Transverse colon (tissue), 4 donors: ENCODE measurements at regions not wholly inside any gene's neighbourhood (a gene's known extent, or its start where the extent isn't known, plus 50 kb on each side); places are given as distances from the start of the nearest gene placed in this dataset.

Source experiments
- DNase-seq: peaks from one replicate; pipeline ENCODE4 v3.0.0-alpha.2; 2019
- H3K27ac ChIP-seq, 4 donors: fragments of 200-600 bp; sonication (generic); 2 replicates each; pipeline ENCODE4 v1.5.1; 2016 to 2018; ENCODE audit warnings: inconsistent platforms in 4 of 4
- H3K27me3 ChIP-seq: fragments of 200-600 bp; sonication (generic); 2 replicates; pipeline ENCODE4 v1.5.1; 2017; ENCODE audit warnings: inconsistent platforms
- H3K36me3 ChIP-seq, 4 donors: fragments of 200-600 bp; sonication (generic); 2 replicates each; pipeline ENCODE4 v1.5.1; 2017 to 2019; ENCODE audit warnings: inconsistent platforms in 4 of 4
- H3K4me1 ChIP-seq, 4 donors: fragments of 200-600 bp; sonication (generic); 2 replicates each; pipeline ENCODE4 v1.5.1; 2017 to 2020; ENCODE audit warnings: inconsistent platforms in 4 of 4
- H3K4me3 ChIP-seq, 4 donors: fragments of 200-600 bp; sonication (generic); 1 replicate in 1 of 4; 2 replicates in 3 of 4; pipeline versions ENCODE4 v1.5.1 to v1.6.1; 2017 to 2019; ENCODE audit warnings: inconsistent platforms in 4 of 4
- H3K9me3 ChIP-seq, 2 donors: fragments of 200-600 bp; sonication (generic); 2 replicates each; pipeline ENCODE4 v1.5.1; 2017 to 2019; ENCODE audit warnings: inconsistent platforms in 2 of 2
- CTCF ChIP-seq, 5 experiments: fragments of 200-600 bp in 3 of 5; fragments of 450-650 bp in 2 of 5; sonication (generic) in 3 of 5; IDR thresholded peaks; 1 replicate in 2 of 5; 2 replicates in 3 of 5; pipeline ENCODE4 v1.5.1; 2016 to 2017; ENCODE audit warnings: antibody characterized with exemption in 5 of 5, inconsistent platforms in 3 of 5, mild to moderate bottlenecking in 2 of 5, moderate library complexity in 1 of 5
- EP300 ChIP-seq: sonication (generic); formaldehyde crosslinking; IDR thresholded peaks from one replicate; pipeline ENCODE4 v1.6.1; 2017; ENCODE audit warnings: antibody characterized with exemption, low read depth
- POLR2A ChIP-seq: fragments of 450-650 bp; IDR thresholded peaks from one replicate; pipeline ENCODE4 v1.6.1; 2016; ENCODE audit warnings: antibody characterized with exemption, mild to moderate bottlenecking, moderate library complexity
- POLR2AphosphoS5 ChIP-seq, 3 donors: sonication (generic); formaldehyde crosslinking; IDR thresholded peaks; one replicate each; pipeline ENCODE4 v1.6.1; 2016; ENCODE audit warnings: antibody characterized with exemption in 3 of 3
- WGBS, 2 donors: methylation state at CpG; one replicate each; pipeline ENCODE4 v1.1.5; 2018; ENCODE audit warnings: low coverage in 1 of 2; 5-methylcytosine and 5-hydroxymethylcytosine counted together
- in situ Hi-C, 4 donors: fragments of 200-750 bp; cut with MboI; loops; one replicate each; pipeline versions ENCODE4 v1.15.0 to v1.15.1; 2017; ENCODE audit warnings: low sequenced_read_pairs in 3 of 4, low pct_ligation_motif_present in 1 of 4, low pct_unique_long_range_greater_than_20kb in 1 of 4
- intact Hi-C: fragments of 100-400 bp; cut with DNase I; formaldehyde crosslinking; loops from one replicate; pipeline ENCODE4 v1.15.1; 2023; ENCODE audit warnings: low total_unique reads

GRCh38 chr20:60481743-60482133 lies 523.5 kb downstream of the CDH26 start:
- in situ Hi-C loops (no loop called here), intact Hi-C loops (no loop called here)
- TF ChIP-seq POLR2AphosphoS5 (IDR thresholded peaks at IDR 0.05): no peak
- Histone ChIP-seq H3K9me3 (no peaks in the 10 kb centered on the region), H3K36me3 (no peaks in the 10 kb centered on the region), H3K27me3 (no peaks in the 10 kb centered on the region), H3K4me1 (no peaks in the 10 kb centered on the region), H3K4me3 (no peak overlapping the region), H3K27ac (no peak overlapping the region)
- no peak for DNase-seq
- 20 to 53% methylated on average over 2 to 7 of the region's 7 CpGs for WGBS, 2 donors

DNA sequence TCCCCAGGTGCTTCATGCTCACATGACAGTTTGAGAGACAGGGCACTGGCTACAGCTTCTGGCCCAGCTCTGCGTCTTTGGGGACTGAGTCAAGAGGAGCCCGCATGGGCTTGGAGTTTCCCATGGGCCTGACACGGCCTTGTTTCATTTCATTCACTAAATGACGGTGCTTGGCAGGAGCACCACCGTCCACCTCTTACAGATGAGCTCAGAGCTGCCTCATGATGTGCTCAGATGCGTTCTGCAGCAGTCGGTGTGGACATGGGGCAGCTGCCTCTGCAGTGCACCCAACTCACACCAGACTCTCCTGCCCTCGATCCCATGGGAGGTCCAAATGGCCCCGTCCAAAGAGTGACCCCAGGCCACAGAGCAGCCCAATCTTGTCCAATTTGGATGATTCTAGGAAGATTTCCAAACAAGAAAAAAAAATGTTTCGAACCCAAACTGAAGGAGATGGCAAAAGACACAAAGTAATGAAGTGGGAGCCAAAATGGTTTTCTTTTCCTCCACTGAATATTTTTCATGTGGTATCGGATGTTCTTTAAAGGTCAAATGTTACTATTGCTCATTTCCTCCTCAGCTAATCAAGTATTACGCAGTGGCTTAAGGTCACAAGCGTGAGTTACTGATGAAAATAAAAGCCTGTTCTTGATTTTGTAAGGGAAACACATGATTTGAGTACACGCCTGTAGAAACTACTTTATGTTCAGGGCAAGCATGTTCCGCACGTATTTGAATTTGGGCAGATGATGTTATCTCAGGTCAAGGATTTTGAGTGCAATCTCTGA lies 524.2 kb downstream of the CDH26 start:
- in situ Hi-C loops (no loop called here), intact Hi-C loops (no loop called here)
- H3K4me3 ChIP-seq: no peak overlapping the region
- WGBS, 2 donors: 67 to 79% methylated on average over 7 to 16 of the region's 16 CpGs
- H3K4me1 ChIP-seq: no peaks in the 10 kb centered on the region
- H3K27ac ChIP-seq: no peak overlapping the region
- H3K27me3 ChIP-seq: no peaks in the 10 kb centered on the region
- TF ChIP-seq CTCF (IDR thresholded peaks at IDR 0.05) (no peak), POLR2A (no peak)
- DNase-seq: no peak
- no peaks in the 10 kb centered on the region for H3K9me3 ChIP-seq
- H3K36me3 ChIP-seq: no peaks in the 10 kb centered on the region

- no peak for TF ChIP-seq EP300
- no peak for TF ChIP-seq CTCF (IDR thresholded peaks at IDR 0.05)
- TF ChIP-seq POLR2A: no peak
- TF ChIP-seq POLR2AphosphoS5 (IDR thresholded peaks at IDR 0.05): no peak
- intact Hi-C loops: no loop called here
- in situ Hi-C loops: no loop called here
- DNase-seq: no peak
- WGBS, 2 donors: 83% methylated on average over 1 of the region's 1 CpG; no CpG with 5 or more reads in 1 of the 2 donors
- H3K9me3 ChIP-seq: no peaks in the 10 kb centered on the region
- H3K27ac ChIP-seq: no peak overlapping the region
- H3K4me3 ChIP-seq: no peak overlapping the region
- no peaks in the 10 kb centered on the region for H3K36me3 ChIP-seq
- no peaks in the 10 kb centered on the region for H3K4me1 ChIP-seq
- H3K27me3 ChIP-seq: no peaks in the 10 kb centered on the region
Measured at GRCh38 chr20:60483371-60483770, 525.1 kb downstream of the CDH26 start.

DNA sequence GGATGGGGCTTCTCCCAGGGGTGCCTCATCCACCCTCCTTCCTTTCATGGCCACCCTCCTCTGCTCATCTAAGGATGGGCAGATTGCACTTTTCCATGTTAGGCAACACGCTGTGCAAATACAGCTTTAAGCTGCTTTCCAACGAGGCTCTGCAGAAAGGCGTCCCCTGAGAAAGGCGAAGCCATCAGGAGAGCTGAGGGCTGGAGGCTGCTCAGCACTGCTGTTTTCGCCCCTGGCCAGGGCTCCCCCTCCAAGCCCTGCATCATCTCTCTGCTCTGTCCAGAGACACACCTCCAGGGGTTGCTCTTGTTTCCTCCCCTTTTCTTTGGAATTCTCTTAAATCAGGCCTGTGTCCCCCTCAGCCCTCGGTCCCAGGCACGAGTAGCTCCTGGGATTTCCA lies 526.1 kb downstream of the CDH26 start:
- no peaks in the 10 kb centered on the region for H3K36me3 ChIP-seq
- no peaks in the 10 kb centered on the region for H3K27me3 ChIP-seq
- DNase-seq: no peak

More for the DNA sequence above, 526.1 kb downstream of the CDH26 start:
- H3K4me1 ChIP-seq: no peaks in the 10 kb centered on the region
- WGBS, 2 donors: 63% methylated on average over 7 of the region's 7 CpGs; no CpG with 5 or more reads in 1 of the 2 donors
- H3K4me3 ChIP-seq: no peak overlapping the region
- intact Hi-C loops: no loop called here
- no peak overlapping the region for H3K27ac ChIP-seq
- no peak for TF ChIP-seq CTCF (IDR thresholded peaks at IDR 0.05)
- no peak for TF ChIP-seq POLR2AphosphoS5 (IDR thresholded peaks at IDR 0.05)
- no peak for TF ChIP-seq POLR2A
- TF ChIP-seq EP300: no peak
- in situ Hi-C loops: no loop called here
- H3K9me3 ChIP-seq: no peaks in the 10 kb centered on the region
